ENCODE measurements at regions not wholly inside any gene's neighbourhood (a gene's known extent, or its start where the extent isn't known, plus 50 kb on each side); places are given as distances from the start of the nearest gene placed in this dataset.

GRCh38 chrX:110428144-110428543, 69.5 kb downstream of the RTL9 start:
- Histone ChIP-seq H3K4me1 (ENCODE audit: control insufficient read depth, extremely low read depth, insufficient read depth, low read length) (no peaks in the 10 kb centered on the region), H3K4me3 (ENCODE audit: control insufficient read depth in 2 of 3, extremely low read depth in 1 of 3, insufficient read depth in 2 of 3, low read depth in 1 of 3, low read length in 3 of 3) (no peak overlapping the region), H3K79me2 (ENCODE audit: control insufficient read depth, insufficient read depth, low read length) (no peaks in the 10 kb centered on the region), H3K27me3 (ENCODE audit: control insufficient read depth, extremely low read depth, insufficient read depth, low read length) (peaks cover 16% of the 10 kb centered on the region), H3K9me1 (ENCODE audit: control insufficient read depth, extremely low read depth, insufficient read depth, low read length) (no peaks in the 10 kb centered on the region), H3K9ac (ENCODE audit: control insufficient read depth, extremely low read depth, insufficient read depth, low read length) (no peak overlapping the region), H3K4me2 (ENCODE audit: control insufficient read depth, extremely low read depth, insufficient read depth, low read depth, low read length) (no peak overlapping the region), H3K36me3 (ENCODE audit: control insufficient read depth in 2 of 2, extremely low read depth in 1 of 2, insufficient read depth in 2 of 2, low read length in 2 of 2) (no peaks in the 10 kb centered on the region), H3K9me3 (ENCODE audit: control insufficient read depth, low read depth, low read length) (no peaks in the 10 kb centered on the region), H4K20me1 (ENCODE audit: control insufficient read depth, extremely low read depth, insufficient read depth, low read length) (no peaks in the 10 kb centered on the region), H3K27ac (ENCODE audit: control insufficient read depth, insufficient read depth, low read length) (no peak overlapping the region), H2AFZ (ENCODE audit: control insufficient read depth, low read length) (no peak overlapping the region)
- TF ChIP-seq EZH2 (IDR thresholded peaks at IDR 0.05; ENCODE audit: low read length) (no peak), CTCF (optimal IDR thresholded peaks at IDR 0.05 in 1 of 3, IDR thresholded peaks at IDR 0.05 in 1 of 3, conservative IDR thresholded peaks at IDR 0.05 in 1 of 3; ENCODE audit: extremely low read depth in 1 of 3, insufficient read depth in 2 of 3, low read length in 3 of 3) (no peak)
- FAIRE-seq (no peak), DNase-seq (ENCODE audit: low read depth, low spot score) (no peak)
- dilution Hi-C loops (cut with MboI; ENCODE audit: extremely low pct_ligation_motif_present, low sequenced_read_pairs), result loop anchor here (25.0 kb wide), 1 partner anchor 409 kb away; no protein-coding TSS in a partner anchor

- no peak for FAIRE-seq
- Histone ChIP-seq H3K9me3 (ENCODE audit: control insufficient read depth, low read depth, low read length) (no peaks in the 10 kb centered on the region), H3K4me3 (ENCODE audit: control insufficient read depth in 2 of 3, extremely low read depth in 1 of 3, insufficient read depth in 2 of 3, low read depth in 1 of 3, low read length in 3 of 3) (no peak overlapping the region), H3K9ac (ENCODE audit: control insufficient read depth, extremely low read depth, insufficient read depth, low read length) (no peak overlapping the region), H3K27ac (ENCODE audit: control insufficient read depth, insufficient read depth, low read length) (no peak overlapping the region), H3K9me1 (ENCODE audit: control insufficient read depth, extremely low read depth, insufficient read depth, low read length) (no peaks in the 10 kb centered on the region), H3K4me2 (ENCODE audit: control insufficient read depth, extremely low read depth, insufficient read depth, low read depth, low read length) (no peak overlapping the region), H3K27me3 (ENCODE audit: control insufficient read depth, extremely low read depth, insufficient read depth, low read length) (peaks cover 16% of the 10 kb centered on the region), H3K36me3 (ENCODE audit: control insufficient read depth in 2 of 2, extremely low read depth in 1 of 2, insufficient read depth in 2 of 2, low read length in 2 of 2) (no peaks in the 10 kb centered on the region), H4K20me1 (ENCODE audit: control insufficient read depth, extremely low read depth, insufficient read depth, low read length) (peaks cover 2% of the 10 kb centered on the region), H3K79me2 (ENCODE audit: control insufficient read depth, insufficient read depth, low read length) (no peaks in the 10 kb centered on the region), H2AFZ (ENCODE audit: control insufficient read depth, low read length) (no peak overlapping the region), H3K4me1 (ENCODE audit: control insufficient read depth, extremely low read depth, insufficient read depth, low read length) (no peaks in the 10 kb centered on the region)
- TF ChIP-seq CTCF (optimal IDR thresholded peaks at IDR 0.05 in 1 of 3, IDR thresholded peaks at IDR 0.05 in 1 of 3, conservative IDR thresholded peaks at IDR 0.05 in 1 of 3; ENCODE audit: extremely low read depth in 1 of 3, insufficient read depth in 2 of 3, low read length in 3 of 3) (no peak), EZH2 (IDR thresholded peaks at IDR 0.05; ENCODE audit: low read length) (no peak)
- DNase-seq (ENCODE audit: low read depth, low spot score), result no peak
- dilution Hi-C loops (cut with MboI; ENCODE audit: extremely low pct_ligation_motif_present, low sequenced_read_pairs), result loop anchor here (25.0 kb wide), 1 partner anchor 407 kb away; no protein-coding TSS in a partner anchor
Observed at GRCh38 chrX:110430293-110431076, 71.8 kb downstream of the RTL9 start.

All from keratinocyte (primary cell).